Keratinocyte (primary cell): ENCODE measurements at regions not wholly inside any gene's neighbourhood (a gene's known extent, or its start where the extent isn't known, plus 50 kb on each side); places are given as distances from the start of the nearest gene placed in this dataset.

ENCODE experiments used
- EZH2 ChIP-seq: IDR thresholded peaks from one replicate; pipeline ENCODE4 v1.6.1; 2012; ENCODE audit warnings: inconsistent platforms, mild to moderate bottlenecking, low read length, moderate library complexity
- TF ChIP-seq, protein P1 (sequence below), 3 experiments: IDR thresholded peaks in 1 of 3; conservative IDR thresholded peaks in 1 of 3; optimal IDR thresholded peaks in 1 of 3; 2 replicates in 2 of 3; 3 replicates in 1 of 3; pipeline versions ENCODE3 to v1.5.1; 2011; ENCODE audit warnings: low read length in 3 of 3, mild to moderate bottlenecking in 3 of 3, moderate library complexity in 2 of 3, control low read depth in 1 of 3, inconsistent platforms in 1 of 3; ENCODE audit not compliant: insufficient read depth in 2 of 3; ENCODE audit errors: extremely low read depth in 1 of 3

DNA sequence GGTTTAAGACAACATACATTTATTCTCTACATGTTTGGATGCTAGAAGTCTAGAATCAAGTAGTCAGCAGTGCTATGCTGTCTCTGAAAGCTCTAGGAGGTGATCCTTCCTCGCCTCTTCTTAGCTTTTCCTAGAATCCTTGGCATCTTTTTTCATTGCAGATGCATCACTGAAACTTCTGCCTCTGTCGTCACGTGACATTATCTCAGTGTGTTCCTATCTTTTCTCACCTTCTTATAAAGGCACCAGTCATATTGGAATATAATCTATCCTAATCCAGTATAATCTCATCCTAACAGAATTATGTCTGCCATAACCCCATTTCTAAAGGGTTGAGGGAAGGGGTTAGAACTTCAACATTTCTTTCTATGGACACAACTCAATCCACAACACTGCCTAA is 851.2 kb upstream of the CRIM1 start:
- TF ChIP-seq, protein P1, sequence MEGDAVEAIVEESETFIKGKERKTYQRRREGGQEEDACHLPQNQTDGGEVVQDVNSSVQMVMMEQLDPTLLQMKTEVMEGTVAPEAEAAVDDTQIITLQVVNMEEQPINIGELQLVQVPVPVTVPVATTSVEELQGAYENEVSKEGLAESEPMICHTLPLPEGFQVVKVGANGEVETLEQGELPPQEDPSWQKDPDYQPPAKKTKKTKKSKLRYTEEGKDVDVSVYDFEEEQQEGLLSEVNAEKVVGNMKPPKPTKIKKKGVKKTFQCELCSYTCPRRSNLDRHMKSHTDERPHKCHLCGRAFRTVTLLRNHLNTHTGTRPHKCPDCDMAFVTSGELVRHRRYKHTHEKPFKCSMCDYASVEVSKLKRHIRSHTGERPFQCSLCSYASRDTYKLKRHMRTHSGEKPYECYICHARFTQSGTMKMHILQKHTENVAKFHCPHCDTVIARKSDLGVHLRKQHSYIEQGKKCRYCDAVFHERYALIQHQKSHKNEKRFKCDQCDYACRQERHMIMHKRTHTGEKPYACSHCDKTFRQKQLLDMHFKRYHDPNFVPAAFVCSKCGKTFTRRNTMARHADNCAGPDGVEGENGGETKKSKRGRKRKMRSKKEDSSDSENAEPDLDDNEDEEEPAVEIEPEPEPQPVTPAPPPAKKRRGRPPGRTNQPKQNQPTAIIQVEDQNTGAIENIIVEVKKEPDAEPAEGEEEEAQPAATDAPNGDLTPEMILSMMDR (optimal IDR thresholded peaks at IDR 0.05 in 1 of 3, IDR thresholded peaks at IDR 0.05 in 1 of 3, conservative IDR thresholded peaks at IDR 0.05 in 1 of 3; ENCODE audit: extremely low read depth in 1 of 3, insufficient read depth in 2 of 3, low read length in 3 of 3) = no peak
- no peak for TF ChIP-seq EZH2
